Trophoblast cell (in vitro differentiated cells and primary cell): ENCODE measurements at regions not wholly inside any gene's neighbourhood (a gene's known extent, or its start where the extent isn't known, plus 50 kb on each side); places are given as distances from the start of the nearest gene placed in this dataset.

ENCODE experiments used
- DNase-seq, 2 donors: peaks; one replicate each; pipeline ENCODE4 v3.0.0-alpha.2; 2016
- H2AFZ ChIP-seq: 2 replicates; pipeline ENCODE4 v1.6.1; 2013; ENCODE audit warnings: low read length, moderate library complexity, mild to moderate bottlenecking; ENCODE audit not compliant: insufficient read depth, poor library complexity
- H2AK5ac ChIP-seq: 2 replicates; pipeline ENCODE4 v1.6.1; 2013; ENCODE audit warnings: mild to moderate bottlenecking, low read length
- H2BK120ac ChIP-seq: 2 replicates; pipeline ENCODE4 v1.6.1; 2013; ENCODE audit warnings: low read length, mild to moderate bottlenecking, moderate library complexity; ENCODE audit not compliant: insufficient read depth, poor library complexity
- H2BK12ac ChIP-seq: 2 replicates; pipeline ENCODE4 v1.6.1; 2013; ENCODE audit warnings: mild to moderate bottlenecking, low read length, moderate library complexity
- H2BK5ac ChIP-seq: 2 replicates; pipeline ENCODE4 v1.6.1; 2013; ENCODE audit warnings: low read length, low read depth, moderate library complexity, mild to moderate bottlenecking; ENCODE audit not compliant: poor library complexity
- H3K14ac ChIP-seq: 2 replicates; pipeline ENCODE4 v1.6.1; 2013; ENCODE audit warnings: mild to moderate bottlenecking, low read length
- H3K18ac ChIP-seq: 2 replicates; pipeline ENCODE4 v1.6.1; 2013; ENCODE audit warnings: mild to moderate bottlenecking, low read length
- H3K23ac ChIP-seq: 2 replicates; pipeline ENCODE4 v1.6.1; 2013; ENCODE audit warnings: low read length
- H3K27ac ChIP-seq: 2 replicates; pipeline ENCODE4 v1.5.1; 2013; ENCODE audit warnings: low read depth, mild to moderate bottlenecking, inconsistent platforms, low read length, moderate library complexity
- H3K27me3 ChIP-seq: 2 replicates; pipeline ENCODE4 v1.6.1; 2013; ENCODE audit warnings: inconsistent platforms, mild to moderate bottlenecking, low read length, moderate library complexity; ENCODE audit not compliant: insufficient read depth
- H3K36me3 ChIP-seq, 2 experiments: 1 replicate in 1 of 2; 2 replicates in 1 of 2; pipeline ENCODE4 v1.6.1; 2013; ENCODE audit warnings: low read length in 2 of 2, mild to moderate bottlenecking in 2 of 2, moderate library complexity in 1 of 2; ENCODE audit not compliant: insufficient read depth in 2 of 2, control insufficient read depth in 1 of 2
- H3K4ac ChIP-seq: 2 replicates; pipeline ENCODE4 v1.6.1; 2013; ENCODE audit warnings: low read depth, mild to moderate bottlenecking, low read length, moderate library complexity
- H3K4me1 ChIP-seq, 2 experiments: 1 replicate in 1 of 2; 2 replicates in 1 of 2; pipeline ENCODE4 v1.6.1; 2013; ENCODE audit warnings: low read length in 2 of 2, mild to moderate bottlenecking in 2 of 2, moderate library complexity in 1 of 2; ENCODE audit not compliant: insufficient read depth in 2 of 2, control insufficient read depth in 1 of 2
- H3K4me2 ChIP-seq: 2 replicates; pipeline ENCODE4 v1.6.1; 2013; ENCODE audit warnings: inconsistent platforms, mild to moderate bottlenecking, low read length, moderate library complexity
- H3K4me3 ChIP-seq: 2 replicates; pipeline ENCODE4 v1.5.1; 2013; ENCODE audit warnings: mild to moderate bottlenecking, low read depth, low read length, inconsistent platforms
- H3K79me1 ChIP-seq: one replicate; pipeline ENCODE4 v1.6.1; 2013; ENCODE audit warnings: low read length
- H3K79me2 ChIP-seq: 2 replicates; pipeline ENCODE4 v1.6.1; 2013; ENCODE audit warnings: low read length, mild to moderate bottlenecking; ENCODE audit not compliant: control insufficient read depth, insufficient read depth, poor library complexity
- H3K9ac ChIP-seq: 2 replicates; pipeline ENCODE4 v1.6.1; 2013; ENCODE audit warnings: mild to moderate bottlenecking, low read length
- H3K9me3 ChIP-seq: 2 replicates; pipeline ENCODE4 v1.6.1; 2013; ENCODE audit warnings: low read depth, mild to moderate bottlenecking, control low read depth, inconsistent platforms, low read length; ENCODE audit not compliant: insufficient read depth
- H4K12ac ChIP-seq: 2 replicates; pipeline ENCODE4 v1.6.1; 2013; ENCODE audit warnings: low read depth, mild to moderate bottlenecking, low read length, moderate library complexity
- H4K8ac ChIP-seq: 2 replicates; pipeline ENCODE4 v1.6.1; 2013; ENCODE audit warnings: low read depth, mild to moderate bottlenecking, low read length, moderate library complexity
- H4K91ac ChIP-seq: one replicate; pipeline ENCODE4 v1.6.1; 2013; ENCODE audit warnings: low read depth, mild to moderate bottlenecking, low read length, moderate library complexity
- WGBS: extraction: QIAGEN DNeasy Blood & Tissue Kit; methylation state at CpG from one replicate; pipeline ENCODE4 v1.1.7; 2013; ENCODE audit warnings: missing lambda C conversion rate; ENCODE audit not compliant: insufficient read length, insufficient coverage; ENCODE audit errors: extremely low coverage; 5-methylcytosine and 5-hydroxymethylcytosine counted together

- Histone ChIP-seq H4K8ac (no peak overlapping the region), H2BK12ac (no peak overlapping the region), H3K4me1 (no peaks in the 10 kb centered on the region), H4K12ac (no peak overlapping the region), H2AK5ac (no peak overlapping the region), H3K23ac (no peak overlapping the region), H3K27ac (no peak overlapping the region), H3K9ac (no peak overlapping the region), H3K27me3 (no peaks in the 10 kb centered on the region), H3K4ac (no peak overlapping the region), H2BK5ac (no peak overlapping the region), H3K14ac (no peak overlapping the region), H3K4me2 (no peak overlapping the region), H3K4me3 (no peak overlapping the region), H3K18ac (no peak overlapping the region), H3K79me2 (no peaks in the 10 kb centered on the region), H2AFZ (no peak overlapping the region), H3K36me3 (no peaks in the 10 kb centered on the region), H4K91ac (no peak overlapping the region), H3K9me3 (no peaks in the 10 kb centered on the region), H2BK120ac (no peak overlapping the region), H3K79me1 (no peaks in the 10 kb centered on the region)
- WGBS: no CpG with 5 or more reads among the region's 1 CpG
- DNase-seq: no peak
Observed at GRCh38 chr4:12124138-12124537, 695.4 kb upstream of the HS3ST1 start.

- Histone ChIP-seq H3K9ac (no peak overlapping the region), H3K79me1 (no peaks in the 10 kb centered on the region), H4K8ac (no peak overlapping the region), H3K27ac (no peak overlapping the region), H3K23ac (no peak overlapping the region), H3K9me3 (no peaks in the 10 kb centered on the region), H2BK12ac (no peak overlapping the region), H4K91ac (no peak overlapping the region), H3K18ac (no peak overlapping the region), H3K4ac (no peak overlapping the region), H3K4me2 (no peak overlapping the region), H2AFZ (no peak overlapping the region), H3K14ac (no peak overlapping the region), H3K27me3 (no peaks in the 10 kb centered on the region), H3K4me1 (no peaks in the 10 kb centered on the region), H3K4me3 (no peak overlapping the region), H2BK120ac (no peak overlapping the region), H2BK5ac (no peak overlapping the region), H2AK5ac (no peak overlapping the region), H3K79me2 (no peaks in the 10 kb centered on the region), H4K12ac (no peak overlapping the region), H3K36me3 (no peaks in the 10 kb centered on the region)
- DNase-seq: peak in 1 of 2 donors; percentile 2
Observed at GRCh38 chr4:12123707-12124106, 695.0 kb upstream of the HS3ST1 start.

GRCh38 chr4:12122316-12122715 lies 693.6 kb upstream of the HS3ST1 start:
- DNase-seq: peak in 1 of 2 donors; percentile 24
- Histone ChIP-seq H3K27ac (no peak overlapping the region), H3K18ac (no peak overlapping the region), H3K4me3 (no peak overlapping the region), H2BK5ac (no peak overlapping the region), H2AK5ac (no peak overlapping the region), H2BK120ac (no peak overlapping the region), H3K9me3 (no peaks in the 10 kb centered on the region), H3K9ac (no peak overlapping the region), H2BK12ac (no peak overlapping the region), H4K12ac (no peak overlapping the region), H3K36me3 (no peaks in the 10 kb centered on the region), H3K79me2 (no peaks in the 10 kb centered on the region), H3K4me2 (no peak overlapping the region), H4K8ac (no peak overlapping the region), H4K91ac (no peak overlapping the region), H3K79me1 (no peaks in the 10 kb centered on the region), H2AFZ (no peak overlapping the region), H3K4me1 (no peaks in the 10 kb centered on the region), H3K14ac (no peak overlapping the region), H3K27me3 (no peaks in the 10 kb centered on the region), H3K4ac (no peak overlapping the region), H3K23ac (no peak overlapping the region)
- WGBS: no CpG with 5 or more reads among the region's 2 CpGs

GRCh38 chr4:12120968-12121367 lies 692.3 kb upstream of the HS3ST1 start:
- no peak overlapping the region for H4K91ac ChIP-seq
- no peak overlapping the region for H4K8ac ChIP-seq
- no peaks in the 10 kb centered on the region for H3K27me3 ChIP-seq
- no peak overlapping the region for H3K23ac ChIP-seq
- no peak overlapping the region for H2AFZ ChIP-seq
- H4K12ac ChIP-seq: no peak overlapping the region
- H2BK5ac ChIP-seq: no peak overlapping the region
- no peak overlapping the region for H3K4ac ChIP-seq
- H3K4me2 ChIP-seq: no peak overlapping the region
- H2BK120ac ChIP-seq: no peak overlapping the region
- H3K9ac ChIP-seq: no peak overlapping the region
- H3K36me3 ChIP-seq: no peaks in the 10 kb centered on the region
- no CpG with 5 or more reads among the region's 2 CpGs for WGBS
- H3K14ac ChIP-seq: no peak overlapping the region
- H3K18ac ChIP-seq: no peak overlapping the region
- no peak overlapping the region for H3K27ac ChIP-seq
- H3K79me2 ChIP-seq: no peaks in the 10 kb centered on the region
- no peak overlapping the region for H3K4me3 ChIP-seq
- no peak for DNase-seq
- no peak overlapping the region for H2BK12ac ChIP-seq
- H3K79me1 ChIP-seq: no peaks in the 10 kb centered on the region
- no peaks in the 10 kb centered on the region for H3K9me3 ChIP-seq
- H2AK5ac ChIP-seq: no peak overlapping the region
- no peaks in the 10 kb centered on the region for H3K4me1 ChIP-seq
